Activated CD4-positive, CD25-positive, alpha-beta regulatory T cell treated with anti-CD3 and anti-CD28 coated beads, Interleukin-2, amount 50 U/mL, for 72 hours (primary cell): ENCODE measurements at regions not wholly inside any gene's neighbourhood (a gene's known extent, or its start where the extent isn't known, plus 50 kb on each side); places are given as distances from the start of the nearest gene placed in this dataset.

Experiments used
- DNase-seq: peaks from one replicate; pipeline ENCODE4 v3.0.0; 2021

- DNase-seq: no peak
Measured at GRCh38 chr11:29025001-29025400, 916.8 kb downstream of the METTL15 start.

DNA sequence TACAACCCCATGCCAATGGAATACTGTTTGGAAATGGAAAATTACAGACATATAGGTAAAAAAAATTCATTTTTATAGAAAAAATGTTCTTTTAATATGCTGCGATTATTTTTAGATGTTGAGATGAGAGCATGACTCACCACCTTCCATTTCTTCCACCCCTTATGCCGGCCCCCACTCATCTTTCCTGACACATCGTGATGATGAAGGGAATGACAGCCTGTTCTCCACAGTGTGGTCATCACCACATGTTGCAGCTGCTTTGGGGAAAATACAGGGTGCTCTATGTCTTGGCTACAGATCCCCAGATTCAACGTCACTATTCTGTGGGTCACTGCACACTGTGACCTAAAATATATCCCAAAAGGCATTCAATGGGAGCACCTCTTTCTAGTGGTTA, 916.2 kb downstream of the METTL15 start:
- DNase-seq: no peak

- DNase-seq: no peak
Measured at GRCh38 chr11:29023761-29024160, 915.6 kb downstream of the METTL15 start.

DNA sequence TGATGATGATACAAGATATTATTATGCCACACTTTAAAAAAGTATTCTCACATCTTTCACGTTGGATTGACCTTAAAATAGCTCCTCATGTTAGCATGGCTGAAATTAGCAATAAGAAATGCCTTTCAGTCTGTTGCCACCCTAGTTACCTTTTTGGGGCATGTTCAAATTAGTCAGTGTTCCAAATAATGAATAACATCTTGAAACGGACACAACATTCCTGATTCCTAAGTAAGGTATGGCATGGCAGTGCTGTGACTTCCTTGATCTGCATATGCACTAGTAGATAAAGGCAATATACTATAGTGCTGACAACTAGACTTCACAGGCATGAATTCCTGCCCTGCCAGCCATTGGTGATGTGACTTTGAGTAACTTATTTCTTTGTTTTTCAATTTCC, 914.5 kb downstream of the METTL15 start:
- DNase-seq: no peak

DNA sequence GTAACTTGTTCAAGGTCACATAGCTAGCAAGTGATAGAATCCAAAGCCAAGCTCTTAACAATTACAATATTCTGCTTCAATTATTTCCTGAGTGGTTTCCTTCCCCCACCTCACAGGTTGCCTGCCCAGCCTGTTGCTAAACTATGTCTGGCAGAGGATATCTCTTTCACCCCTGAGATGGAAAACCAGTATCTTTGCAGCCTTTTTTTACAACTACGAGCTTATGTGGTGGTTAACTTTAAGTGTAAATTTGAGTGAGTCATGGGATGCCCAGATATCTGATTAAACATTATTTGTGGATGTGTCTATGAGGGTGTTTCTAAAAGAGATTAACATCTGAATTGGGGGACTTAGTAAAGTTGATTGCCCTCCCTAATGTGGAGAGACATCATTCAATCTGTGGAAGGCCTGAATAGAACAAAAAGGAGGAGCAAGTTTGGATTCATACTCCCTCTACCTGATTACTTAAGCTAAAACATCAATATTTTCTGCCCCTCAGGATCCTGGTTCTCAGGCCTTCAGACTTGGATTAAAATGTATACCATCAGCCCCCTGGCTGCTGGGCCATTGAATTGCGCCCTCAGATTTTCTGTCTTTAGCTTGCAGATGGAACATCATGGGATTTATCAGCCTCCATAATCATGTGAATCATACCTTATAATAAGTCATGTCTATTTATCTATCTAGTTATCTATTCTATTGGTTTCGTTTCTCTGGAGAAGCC, 911.9 kb downstream of the METTL15 start:
- no peak for DNase-seq

- DNase-seq: no peak
Measured at GRCh38 chr11:29018631-29019030, 910.4 kb downstream of the METTL15 start.

GRCh38 chr11:29017941-29018340, 909.8 kb downstream of the METTL15 start:
- no peak for DNase-seq

DNA sequence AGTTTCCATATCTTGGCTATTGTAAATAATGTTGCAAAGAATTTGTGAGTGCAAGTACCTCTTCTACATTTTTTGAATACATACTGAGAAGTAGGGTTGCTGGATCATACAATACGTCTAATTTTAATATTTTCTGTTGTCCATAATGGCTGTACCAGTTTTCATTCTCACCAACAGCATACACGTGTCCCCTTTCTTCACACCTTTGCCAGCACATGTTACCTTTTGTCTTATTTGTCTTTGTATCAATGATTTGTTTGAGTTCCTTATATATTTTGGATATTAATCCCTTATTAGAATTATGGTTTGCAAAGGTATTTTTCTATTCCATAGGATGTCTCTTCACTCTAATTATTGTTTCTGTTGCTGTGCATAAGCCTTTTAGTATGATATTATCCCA, 904.3 kb downstream of the METTL15 start:
- no peak for DNase-seq

- DNase-seq: no peak
Measured at GRCh38 chr11:29009426-29009825, 901.2 kb downstream of the METTL15 start.

DNA sequence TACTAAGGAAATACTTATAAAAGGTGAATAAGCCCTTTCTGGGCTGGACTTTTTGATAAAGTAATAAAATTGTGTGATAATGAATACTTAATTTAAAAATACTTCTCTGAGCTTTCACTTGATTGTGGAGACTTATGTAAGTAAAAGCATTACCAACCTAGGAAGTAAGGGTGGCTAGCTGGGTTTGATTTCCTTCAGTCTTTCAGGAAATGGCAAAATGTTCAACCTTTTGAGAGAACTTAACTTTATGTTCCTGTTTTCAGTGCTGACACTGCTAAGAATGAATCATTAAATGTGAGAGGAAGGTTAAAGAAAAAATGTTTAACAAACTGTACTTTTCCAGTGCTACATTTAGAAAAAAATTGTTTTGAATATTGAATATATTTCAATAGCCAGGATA, 900.3 kb downstream of the METTL15 start:
- no peak for DNase-seq

DNA sequence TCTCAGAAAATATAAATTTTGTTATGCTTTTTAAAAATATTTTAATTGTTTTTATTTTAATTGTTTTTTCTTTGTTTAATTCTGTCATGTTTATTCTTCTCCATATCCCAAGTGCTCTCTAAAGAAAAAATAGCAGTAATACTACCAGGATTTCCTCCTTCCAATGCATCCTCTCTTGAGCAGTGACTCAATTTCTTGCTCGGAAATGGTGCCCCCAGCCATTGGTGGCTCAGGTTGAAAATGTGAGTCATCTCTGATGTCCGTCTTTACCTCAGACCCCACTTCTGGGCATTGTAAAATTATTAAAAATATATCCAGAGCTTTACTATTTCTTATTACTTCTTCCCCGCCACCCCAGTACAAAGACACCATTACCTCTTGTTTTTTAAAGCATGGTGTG, 898.5 kb downstream of the METTL15 start:
- no peak for DNase-seq

GRCh38 chr11:29005401-29005980, 897.3 kb downstream of the METTL15 start:
- no peak for DNase-seq

DNA sequence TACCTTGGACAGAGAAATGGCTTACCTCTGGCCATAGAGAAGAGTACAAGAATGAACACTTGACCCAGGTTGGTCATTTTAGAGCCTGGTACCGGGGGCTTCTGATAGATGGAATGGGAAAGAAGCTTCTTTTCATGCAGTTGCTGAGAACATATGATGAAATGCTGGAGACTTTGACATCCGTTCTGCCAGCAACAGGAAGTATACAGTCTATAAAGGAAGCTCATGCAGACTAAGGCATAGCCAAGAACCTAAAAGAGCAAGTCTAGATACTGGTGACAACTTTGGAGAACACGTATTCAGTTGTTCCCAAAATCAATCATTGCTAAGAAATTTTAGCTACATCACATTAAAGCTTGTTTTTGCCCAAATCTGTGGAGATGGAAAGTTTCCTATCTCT, 894.6 kb downstream of the METTL15 start:
- DNase-seq: no peak

GRCh38 chr11:28999620-29000019, 891.4 kb downstream of the METTL15 start:
- no peak for DNase-seq

GRCh38 chr11:28992996-28993395, 884.8 kb downstream of the METTL15 start:
- DNase-seq: no peak

- no peak for DNase-seq
Measured at GRCh38 chr11:28984231-28984630, 876.0 kb downstream of the METTL15 start.

DNA sequence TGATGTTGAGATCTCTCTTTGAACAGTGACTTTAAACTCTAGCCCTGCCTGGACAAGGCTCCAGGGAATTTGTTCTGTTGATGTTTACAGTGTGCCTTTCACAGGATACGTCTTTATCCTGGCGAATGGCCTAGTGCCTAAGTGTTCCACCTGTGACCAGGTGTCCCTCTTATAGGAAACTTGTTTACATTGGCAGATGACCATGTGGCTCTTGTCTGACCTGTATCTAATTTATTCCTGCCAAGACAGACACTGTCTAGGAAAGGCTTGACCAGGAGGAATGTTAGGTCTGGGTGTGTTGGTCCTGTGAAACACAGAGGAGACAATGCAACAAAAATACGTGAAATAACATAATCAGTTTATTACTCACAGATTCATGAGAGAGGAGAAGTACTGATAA, 875.6 kb downstream of the METTL15 start:
- no peak for DNase-seq

GRCh38 chr11:28981381-28981780, 873.2 kb downstream of the METTL15 start:
- DNase-seq: no peak

GRCh38 chr11:28976801-28977145, 868.6 kb downstream of the METTL15 start:
- DNase-seq: no peak

- DNase-seq: no peak
Measured at GRCh38 chr11:28976012-28976800, 868.0 kb downstream of the METTL15 start.

DNA sequence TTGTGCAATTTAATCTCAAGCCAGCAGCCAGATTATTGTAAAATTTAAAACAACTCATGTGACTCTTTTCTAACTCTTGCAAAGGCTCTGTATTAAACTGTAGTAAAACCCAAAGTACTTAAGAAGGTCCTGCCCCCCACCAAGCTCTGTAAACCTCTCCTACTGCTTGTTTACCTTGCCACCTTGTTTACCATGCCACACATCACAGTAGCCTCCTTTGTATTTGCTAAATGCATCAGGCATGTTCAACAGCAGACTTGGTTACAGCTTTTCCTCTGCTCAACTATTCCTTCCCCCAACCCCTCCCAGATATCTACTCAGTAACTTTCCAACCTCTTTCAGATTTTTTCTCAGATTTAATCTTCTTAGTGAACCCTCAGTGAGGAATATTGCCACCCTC, 861.6 kb downstream of the METTL15 start:
- no peak for DNase-seq

GRCh38 chr11:28966951-28967350, 858.8 kb downstream of the METTL15 start:
- no peak for DNase-seq

DNA sequence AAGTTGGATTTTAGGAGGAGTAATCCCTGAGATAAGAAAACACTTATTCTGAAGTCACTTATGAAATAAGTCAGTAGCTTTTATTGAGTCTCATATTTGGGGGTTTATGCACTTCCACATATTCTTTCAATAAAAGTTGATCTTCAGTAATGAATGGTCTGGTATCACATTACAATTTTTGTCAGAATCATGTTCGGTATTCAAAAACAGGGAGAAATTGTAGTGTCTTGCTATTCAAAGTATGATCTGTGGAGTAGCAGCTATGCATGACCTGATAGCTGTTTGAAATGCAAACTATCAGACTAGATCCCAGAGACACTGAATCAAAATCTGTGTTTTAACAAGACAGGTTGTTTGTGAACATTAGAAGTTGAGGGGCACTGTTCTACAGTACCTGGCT, 857.6 kb downstream of the METTL15 start:
- DNase-seq: no peak

- no peak for DNase-seq
Measured at GRCh38 chr11:28964811-28965210, 856.6 kb downstream of the METTL15 start.
